RCC 7860 (cell line): ENCODE measurements at regions not wholly inside any gene's neighbourhood (a gene's known extent, or its start where the extent isn't known, plus 50 kb on each side); places are given as distances from the start of the nearest gene placed in this dataset.

Experiments used
- DNase-seq: peaks from one replicate; pipeline ENCODE4 v3.0.0-alpha.2; 2015; ENCODE audit warnings: low spot score
- FAIRE-seq: peaks from 2 replicates; lab custom pipeline; 2012; peaks lifted over from hg19 to GRCh38; lab: Jason Lieb, UNC

GRCh38 chr9:99391937-99392594, 170.0 kb downstream of the SEC61B start:
- FAIRE-seq (no peak), DNase-seq (no peak)

GRCh38 chr9:99392986-99393385, 170.9 kb downstream of the SEC61B start:
- FAIRE-seq: no peak
- no peak for DNase-seq

GRCh38 chr9:99393993-99394392, 171.9 kb downstream of the SEC61B start:
- DNase-seq (no peak), FAIRE-seq (no peak)

GRCh38 chr9:99398241-99398640, 176.2 kb downstream of the SEC61B start:
- DNase-seq: no peak
- no peak for FAIRE-seq

- DNase-seq (no peak), FAIRE-seq (no peak)
Measured at GRCh38 chr9:99399474-99399873, 177.4 kb downstream of the SEC61B start.

- DNase-seq (no peak), FAIRE-seq (no peak)
Measured at GRCh38 chr9:99400184-99400731, 178.2 kb downstream of the SEC61B start.

GRCh38 chr9:99401680-99402504, 179.8 kb downstream of the SEC61B start:
- DNase-seq (no peak), FAIRE-seq (no peak)

- DNase-seq (no peak), FAIRE-seq (no peak)
Measured at GRCh38 chr9:99403371-99403770, 181.3 kb downstream of the SEC61B start.

GRCh38 chr9:99405359-99405758, 183.3 kb downstream of the SEC61B start:
- DNase-seq: no peak
- no peak for FAIRE-seq

- DNase-seq: no peak
- FAIRE-seq: no peak
Measured at GRCh38 chr9:99406939-99407338, 184.9 kb downstream of the SEC61B start.

GRCh38 chr9:99411068-99411467, 189.0 kb downstream of the SEC61B start:
- DNase-seq: no peak
- FAIRE-seq: no peak

- DNase-seq (no peak), FAIRE-seq (no peak)
Measured at GRCh38 chr9:99411479-99412115, 189.5 kb downstream of the SEC61B start.

- FAIRE-seq (no peak), DNase-seq (no peak)
Measured at GRCh38 chr9:99412606-99413005, 190.5 kb downstream of the SEC61B start.

- DNase-seq: no peak
- no peak for FAIRE-seq
Measured at GRCh38 chr9:99414321-99414720, 192.2 kb downstream of the SEC61B start.

- FAIRE-seq: no peak
- no peak for DNase-seq
Measured at GRCh38 chr9:99415606-99416005, 193.5 kb downstream of the SEC61B start.

GRCh38 chr9:99416007-99416406, 193.9 kb downstream of the SEC61B start:
- DNase-seq: no peak
- no peak for FAIRE-seq

- FAIRE-seq: no peak
Measured at GRCh38 chr9:99419070-99419469, 197.0 kb downstream of the SEC61B start.

GRCh38 chr9:99421369-99421768, 199.3 kb downstream of the SEC61B start:
- DNase-seq (no peak), FAIRE-seq (no peak)

More at GRCh38 chr9:99419070-99419469, 197.0 kb downstream of the SEC61B start:
- DNase-seq: no peak

GRCh38 chr9:99425124-99425523, 203.0 kb downstream of the SEC61B start:
- no peak for FAIRE-seq

GRCh38 chr9:99425923-99426842, 204.1 kb downstream of the SEC61B start:
- no peak for DNase-seq

More at GRCh38 chr9:99425124-99425523, 203.0 kb downstream of the SEC61B start:
- DNase-seq: no peak

More at GRCh38 chr9:99425923-99426842, 204.1 kb downstream of the SEC61B start:
- FAIRE-seq: no peak
